ENCODE measurements at regions not wholly inside any gene's neighbourhood (a gene's known extent, or its start where the extent isn't known, plus 50 kb on each side); places are given as distances from the start of the nearest gene placed in this dataset.
"Not testable (repeated sequence)": the region's sequence is repeated elsewhere in the genome, so short reads cannot be mapped to it uniquely, and the experiment has no call there.

DNA sequence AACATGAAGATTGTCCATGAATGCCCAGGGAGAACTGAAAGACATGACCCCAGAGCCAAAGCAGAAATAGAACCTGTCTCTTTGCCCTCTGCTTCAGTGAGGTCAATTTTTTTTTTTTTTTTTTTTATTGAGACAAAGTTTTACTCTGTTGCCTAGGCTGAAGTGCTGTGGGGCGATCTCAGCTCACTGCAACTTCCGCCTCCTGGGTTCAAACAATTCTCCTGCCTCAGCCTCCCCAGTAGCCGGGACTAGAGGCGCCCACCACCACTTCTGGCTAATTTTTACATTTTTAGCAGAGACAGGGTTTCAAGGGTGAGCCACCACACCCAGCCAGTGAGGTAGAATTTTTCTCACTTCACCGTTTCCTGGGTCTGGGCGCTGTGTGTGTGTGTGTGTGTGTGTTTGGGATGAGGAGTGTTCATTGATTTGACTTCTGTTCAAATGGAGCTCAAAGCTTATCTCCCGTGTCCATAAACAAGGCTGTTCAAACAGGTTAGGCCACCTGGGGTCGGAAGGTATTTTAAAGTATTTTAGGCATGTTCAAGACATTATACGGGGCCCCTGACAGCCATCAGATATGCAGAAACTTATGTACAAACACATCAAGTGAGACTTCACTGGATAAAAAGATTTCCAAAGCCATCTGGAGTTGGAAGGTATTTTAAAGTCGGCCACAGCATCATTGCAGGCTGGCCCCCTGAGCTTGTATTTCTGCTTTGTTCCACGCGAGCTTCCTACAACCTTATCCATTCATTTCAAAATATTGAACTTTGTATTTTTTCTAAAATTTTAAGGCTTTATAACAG is 93.8 kb downstream of the MAP3K8 start:
- TF ChIP-seq HEYL (CRISPR knock-in tag; IDR thresholded peaks at IDR 0.05): no peak
- no peak for TF ChIP-seq MYC (IDR thresholded peaks at IDR 0.05; ENCODE audit: borderline replicate concordance, low read length)
- no peak for TF ChIP-seq CHD4 (IDR thresholded peaks at IDR 0.05; ENCODE audit: borderline replicate concordance)
- no peak for TF ChIP-seq JUNB (IDR thresholded peaks at IDR 0.05)
- TF ChIP-seq EHF (CRISPR knock-in tag; IDR thresholded peaks at IDR 0.05): no peak
- no peak for TF ChIP-seq ZC3H11A (IDR thresholded peaks at IDR 0.05)
- no peak for TF ChIP-seq CBX2 (IDR thresholded peaks at IDR 0.05; ENCODE audit: borderline replicate concordance, low read depth)
- no peak for TF ChIP-seq ZFP36 (IDR thresholded peaks at IDR 0.05; ENCODE audit: borderline replicate concordance, partially characterized antibody)
- TF ChIP-seq POLR2A (IDR thresholded peaks at IDR 0.05; ENCODE audit: low read length): no peak
- no peak for TF ChIP-seq CHD2 (IDR thresholded peaks at IDR 0.05; ENCODE audit: low read length, partially characterized antibody)
- TF ChIP-seq ZNF302 (CRISPR knock-in tag; IDR thresholded peaks at IDR 0.05): no peak
- TF ChIP-seq, protein P1, sequence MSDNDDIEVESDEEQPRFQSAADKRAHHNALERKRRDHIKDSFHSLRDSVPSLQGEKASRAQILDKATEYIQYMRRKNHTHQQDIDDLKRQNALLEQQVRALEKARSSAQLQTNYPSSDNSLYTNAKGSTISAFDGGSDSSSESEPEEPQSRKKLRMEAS (IDR thresholded peaks at IDR 0.05): no peak
- TF ChIP-seq, protein P2, sequence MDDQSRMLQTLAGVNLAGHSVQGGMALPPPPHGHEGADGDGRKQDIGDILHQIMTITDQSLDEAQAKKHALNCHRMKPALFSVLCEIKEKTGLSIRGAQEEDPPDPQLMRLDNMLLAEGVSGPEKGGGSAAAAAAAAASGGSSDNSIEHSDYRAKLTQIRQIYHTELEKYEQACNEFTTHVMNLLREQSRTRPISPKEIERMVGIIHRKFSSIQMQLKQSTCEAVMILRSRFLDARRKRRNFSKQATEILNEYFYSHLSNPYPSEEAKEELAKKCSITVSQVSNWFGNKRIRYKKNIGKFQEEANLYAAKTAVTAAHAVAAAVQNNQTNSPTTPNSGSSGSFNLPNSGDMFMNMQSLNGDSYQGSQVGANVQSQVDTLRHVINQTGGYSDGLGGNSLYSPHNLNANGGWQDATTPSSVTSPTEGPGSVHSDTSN (IDR thresholded peaks at IDR 0.05): no peak
- TF ChIP-seq, protein P3, sequence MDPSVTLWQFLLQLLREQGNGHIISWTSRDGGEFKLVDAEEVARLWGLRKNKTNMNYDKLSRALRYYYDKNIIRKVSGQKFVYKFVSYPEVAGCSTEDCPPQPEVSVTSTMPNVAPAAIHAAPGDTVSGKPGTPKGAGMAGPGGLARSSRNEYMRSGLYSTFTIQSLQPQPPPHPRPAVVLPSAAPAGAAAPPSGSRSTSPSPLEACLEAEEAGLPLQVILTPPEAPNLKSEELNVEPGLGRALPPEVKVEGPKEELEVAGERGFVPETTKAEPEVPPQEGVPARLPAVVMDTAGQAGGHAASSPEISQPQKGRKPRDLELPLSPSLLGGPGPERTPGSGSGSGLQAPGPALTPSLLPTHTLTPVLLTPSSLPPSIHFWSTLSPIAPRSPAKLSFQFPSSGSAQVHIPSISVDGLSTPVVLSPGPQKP (IDR thresholded peaks at IDR 0.05; ENCODE audit: low read depth, low read length): no peak
- TF ChIP-seq HOXB5 (CRISPR knock-in tag; IDR thresholded peaks at IDR 0.05): no peak
- no peak for TF ChIP-seq NR3C1 (IDR thresholded peaks at IDR 0.05)
- TF ChIP-seq JUN (IDR thresholded peaks at IDR 0.05): no peak
- no peak overlapping the region for H3K4me2 ChIP-seq
- no peak for FAIRE-seq
- no peak for ATAC-seq
- H3K9me3 ChIP-seq: no peaks in the 10 kb centered on the region
- POLR2A ChIA-PET: no interaction called here
- peaks cover 24% of the 10 kb centered on the region for H3K4me1 ChIP-seq
- H3K4me3 ChIP-seq: no peak overlapping the region
- H3K27ac ChIP-seq: peak overlapping the region; percentile 25 to 72; a peak in 5 of 6 replicates
- CTCF ChIA-PET: interaction anchor here (1.0 to 3.1 kb wide), 4 partner anchors 55 to 136 kb away, joined by 3 to 12 read pairs (median 4); no protein-coding TSS in a partner anchor
- 83% methylated on average over 12 of the region's 12 CpGs for WGBS (ENCODE audit: missing lambda C conversion rate)
- DNase-seq (ENCODE audit: low read depth in 1 of 2, low spot score in 1 of 2): no peak

DNA sequence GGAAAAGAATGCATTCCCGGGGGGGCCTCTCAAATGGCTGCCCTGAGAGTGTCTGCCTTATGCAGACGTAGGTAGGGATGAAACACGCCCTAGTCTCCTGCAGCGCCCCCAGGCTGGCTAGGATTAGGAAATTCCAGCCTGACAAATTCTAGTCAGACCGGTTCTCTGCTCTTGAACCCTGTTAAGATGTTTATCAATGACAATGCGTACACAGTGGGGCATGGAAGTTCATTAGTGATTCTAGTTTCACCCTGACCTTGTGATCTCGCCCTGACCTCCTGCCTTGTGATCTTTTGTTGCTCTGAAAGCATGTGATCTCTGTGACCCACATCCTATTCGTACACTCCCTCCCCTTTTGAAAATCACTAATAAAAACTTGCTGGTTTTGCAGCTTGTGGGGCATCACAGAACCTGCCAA is 88.7 kb downstream of the MAP3K8 start:
- not testable (repeated sequence) for FAIRE-seq
- CTCF ChIA-PET: interaction anchor here (0.7 to 5.1 kb wide), 7 partner anchors 11 to 100 kb away, joined by 3 to 20 read pairs (median 4); no protein-coding TSS in a partner anchor

More for the DNA sequence above, 88.7 kb downstream of the MAP3K8 start:
- peak; percentile 79 to 92 for ATAC-seq
- Histone ChIP-seq H3K9me3 (peaks cover 16% of the 10 kb centered on the region), H3K27ac (peak overlapping the region; percentile 67 to 92), H3K4me1 (peaks cover 25% of the 10 kb centered on the region; the same call in 2 of the 3 replicates), H3K4me2 (peak overlapping the region; percentile 66)
- peak; percentile 10 for TF ChIP-seq MAFK (IDR thresholded peaks at IDR 0.05; ENCODE audit: partially characterized antibody)
- TF ChIP-seq SMC3 (IDR thresholded peaks at IDR 0.05): peak; percentile 51; the same call in 2 of the 3 replicates
- peak; percentile 31; the same call in 2 of the 3 replicates for TF ChIP-seq CTCF (IDR thresholded peaks at IDR 0.05)
- TF ChIP-seq FOSL2 (IDR thresholded peaks at IDR 0.05): peak; percentile 24; the same call in 1 of the 2 replicates
- TF ChIP-seq FOSL2 (CRISPR knock-in tag; IDR thresholded peaks at IDR 0.05): peak; percentile 69
- TF ChIP-seq, protein P4, sequence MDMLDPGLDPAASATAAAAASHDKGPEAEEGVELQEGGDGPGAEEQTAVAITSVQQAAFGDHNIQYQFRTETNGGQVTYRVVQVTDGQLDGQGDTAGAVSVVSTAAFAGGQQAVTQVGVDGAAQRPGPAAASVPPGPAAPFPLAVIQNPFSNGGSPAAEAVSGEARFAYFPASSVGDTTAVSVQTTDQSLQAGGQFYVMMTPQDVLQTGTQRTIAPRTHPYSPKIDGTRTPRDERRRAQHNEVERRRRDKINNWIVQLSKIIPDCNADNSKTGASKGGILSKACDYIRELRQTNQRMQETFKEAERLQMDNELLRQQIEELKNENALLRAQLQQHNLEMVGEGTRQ (IDR thresholded peaks at IDR 0.05): peak; percentile 69
- TF ChIP-seq GATA3 (IDR thresholded peaks at IDR 0.05; ENCODE audit: borderline replicate concordance): peak; percentile 88
- peak; percentile 78 for TF ChIP-seq ESRRA (IDR thresholded peaks at IDR 0.05; ENCODE audit: borderline replicate concordance, low read length)
- peak; percentile 64; the same call in 1 of the 3 replicates for TF ChIP-seq BCL3 (IDR thresholded peaks at IDR 0.05)
- peak; percentile 82 to 95; a peak in 4 of 5 replicates for TF ChIP-seq EP300 (IDR thresholded peaks at IDR 0.05)
- TF ChIP-seq, protein P1 (IDR thresholded peaks at IDR 0.05): peak; percentile 48; the same call in 1 of the 2 replicates
- TF ChIP-seq RAD21 (conservative IDR thresholded peaks at IDR 0.05 in 1 of 2, IDR thresholded peaks at IDR 0.05 in 1 of 2): peak; percentile 37 to 48; a peak in 3 of 5 replicates
- peak; percentile 52 to 80; a peak in 4 of 5 replicates for TF ChIP-seq JUN (IDR thresholded peaks at IDR 0.05)
- peak; percentile 91 for TF ChIP-seq RARB (CRISPR knock-in tag; IDR thresholded peaks at IDR 0.05)
- TF ChIP-seq CEBPB (IDR thresholded peaks at IDR 0.05): peak; percentile 48 to 82
- peak in 1 of 2 experiments; percentile 96 for DNase-seq (ENCODE audit: low read depth in 1 of 2, low spot score in 1 of 2)
- H3K4me3 ChIP-seq, POLR2A ChIA-PET: not testable (repeated sequence)
- 2% methylated on average over 8 of the region's 8 CpGs for WGBS (ENCODE audit: missing lambda C conversion rate)
